Activated B cell treated with CpG ODN at 0.5 μM for 24 hours (primary cell): ENCODE measurements at regions not wholly inside any gene's neighbourhood (a gene's known extent, or its start where the extent isn't known, plus 50 kb on each side); places are given as distances from the start of the nearest gene placed in this dataset.

Source experiments
- ATAC-seq: fragments of 200-7000 bp; cut with Tn5 transposase; one replicate; pipeline ENCODE4 v1.10.0; 2021; ENCODE audit warnings: low read depth, mild to moderate bottlenecking, moderate library complexity
- CTCF ChIA-PET: fragments of 350-600 bp; sonication (Branson Sonifier 250); formaldehyde crosslinking; loops from one replicate; lab custom pipeline; 2021; ENCODE audit warnings: antibody characterized with exemption; lab: Charles Lee
- POLR2A ChIA-PET: fragments of 350-600 bp; sonication (Branson Sonifier 250); formaldehyde crosslinking; loops from one replicate; lab custom pipeline; 2021; ENCODE audit warnings: antibody characterized with exemption; lab: Charles Lee
- DNase-seq: peaks from one replicate; pipeline ENCODE4 v3.0.0; 2022
- H3K27ac Mint-ChIP-seq: one replicate; pipeline ENCODE4 v1.8.0; 2020; ENCODE audit warnings: mixed read lengths
- H3K27me3 Mint-ChIP-seq: one replicate; pipeline ENCODE4 v1.8.0; 2021; ENCODE audit warnings: mixed read lengths
- H3K36me3 Mint-ChIP-seq: one replicate; pipeline ENCODE4 v1.8.0; 2021; ENCODE audit warnings: low read depth, mixed read lengths
- H3K4me1 Mint-ChIP-seq: one replicate; pipeline ENCODE4 v1.8.0; 2021; ENCODE audit warnings: mixed read lengths
- H3K4me3 Mint-ChIP-seq: one replicate; pipeline ENCODE4 v1.8.0; 2020; ENCODE audit warnings: mild to moderate bottlenecking, mixed read lengths
- H3K9me3 Mint-ChIP-seq: one replicate; pipeline ENCODE4 v1.8.0; 2020; ENCODE audit warnings: mixed read lengths
- CTCF ChIP-seq: fragments of 200-600 bp; IDR thresholded peaks from one replicate; pipeline ENCODE4 v1.8.0; 2022; ENCODE audit warnings: antibody characterized with exemption, mild to moderate bottlenecking
- intact Hi-C: fragments of 100-400 bp; cut with micrococcal nuclease; formaldehyde crosslinking; loops from one replicate; pipeline ENCODE4 v1.15.1; 2024

GRCh38 chr3:113084777-113085176, 94.0 kb downstream of the GTPBP8 start:
- intact Hi-C loops: no loop called here
- TF ChIP-seq CTCF: no peak
- POLR2A ChIA-PET: no interaction called here
- Mint-ChIP-seq H3K4me3 (no peak overlapping the region), H3K4me1 (peaks cover 4% of the 10 kb centered on the region), H3K36me3 (peaks cover 16% of the 10 kb centered on the region), H3K27me3 (no peaks in the 10 kb centered on the region), H3K27ac (no peak overlapping the region), H3K9me3 (no peaks in the 10 kb centered on the region)
- CTCF ChIA-PET: no interaction called here
- DNase-seq (no peak), ATAC-seq (no peak)

GRCh38 chr3:113086560-113087461, 96.0 kb downstream of the GTPBP8 start:
- Mint-ChIP-seq H3K27ac (no peak overlapping the region), H3K4me1 (no peaks in the 10 kb centered on the region), H3K9me3 (no peaks in the 10 kb centered on the region), H3K36me3 (peaks cover 16% of the 10 kb centered on the region), H3K4me3 (no peak overlapping the region), H3K27me3 (no peaks in the 10 kb centered on the region)
- CTCF ChIA-PET: no interaction called here
- no peak for TF ChIP-seq CTCF
- intact Hi-C loops: no loop called here
- POLR2A ChIA-PET: interaction anchor here (0.7 kb wide), 2 partner anchors 153 to 192 kb away, joined by 3 to 4 read pairs; no protein-coding TSS in a partner anchor
- ATAC-seq: no peak
- no peak for DNase-seq

DNA sequence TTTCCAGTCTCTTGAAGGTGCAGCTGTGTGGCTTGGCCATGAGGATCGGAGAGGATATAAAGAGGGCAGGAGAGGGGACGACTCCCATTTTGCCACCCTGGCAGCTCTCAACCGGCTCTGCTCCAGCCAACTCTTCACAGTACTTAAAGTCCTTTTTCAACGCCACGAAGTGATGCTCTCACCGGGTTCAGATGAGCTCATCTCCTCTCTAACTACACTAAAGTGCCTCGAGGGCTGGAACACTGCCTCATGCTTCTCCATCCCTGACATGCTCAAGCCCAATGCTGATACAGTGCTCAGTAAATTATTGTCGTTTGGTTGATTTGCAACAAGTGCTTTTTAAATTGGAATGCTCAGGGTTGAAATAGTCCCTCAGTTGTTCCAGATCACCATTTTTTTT, 97.8 kb downstream of the GTPBP8 start:
- Mint-ChIP-seq H3K36me3 (peaks cover 18% of the 10 kb centered on the region), H3K27ac (no peak overlapping the region), H3K27me3 (no peaks in the 10 kb centered on the region), H3K4me1 (no peaks in the 10 kb centered on the region), H3K9me3 (no peaks in the 10 kb centered on the region), H3K4me3 (no peak overlapping the region)
- POLR2A ChIA-PET: no interaction called here
- CTCF ChIA-PET: no interaction called here
- intact Hi-C loops: no loop called here
- TF ChIP-seq CTCF: no peak
- ATAC-seq (no peak), DNase-seq (no peak)

DNA sequence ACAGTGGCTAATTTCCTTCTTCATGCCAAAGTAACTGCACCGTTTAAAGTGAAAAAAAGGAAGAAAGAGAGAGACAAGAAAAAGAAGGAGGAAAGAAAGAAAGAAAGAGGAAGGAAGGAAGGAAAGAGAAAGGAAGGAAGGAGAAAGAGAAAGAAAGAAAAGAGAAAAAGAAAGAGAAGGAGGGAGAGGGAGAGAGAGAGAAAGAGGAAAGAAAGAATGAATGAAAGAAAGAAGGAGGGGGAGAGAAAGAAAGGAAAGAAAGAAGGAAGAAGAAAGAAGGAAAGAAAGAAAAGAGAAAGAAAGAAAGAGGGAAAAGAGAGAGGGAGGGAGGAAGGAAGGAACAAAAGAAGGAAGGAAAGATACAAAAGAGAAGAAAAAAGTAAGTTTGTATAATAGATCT, 100.6 kb downstream of the GTPBP8 start:
- H3K4me3 Mint-ChIP-seq: no peak overlapping the region
- DNase-seq (no peak), ATAC-seq (no peak)
- no peak overlapping the region for H3K27ac Mint-ChIP-seq
- POLR2A ChIA-PET: no interaction called here
- peaks cover 1% of the 10 kb centered on the region for H3K4me1 Mint-ChIP-seq
- CTCF ChIA-PET: no interaction called here
- no peaks in the 10 kb centered on the region for H3K9me3 Mint-ChIP-seq
- intact Hi-C loops: no loop called here
- TF ChIP-seq CTCF: no peak
- H3K36me3 Mint-ChIP-seq: peaks cover 18% of the 10 kb centered on the region
- no peaks in the 10 kb centered on the region for H3K27me3 Mint-ChIP-seq

DNA sequence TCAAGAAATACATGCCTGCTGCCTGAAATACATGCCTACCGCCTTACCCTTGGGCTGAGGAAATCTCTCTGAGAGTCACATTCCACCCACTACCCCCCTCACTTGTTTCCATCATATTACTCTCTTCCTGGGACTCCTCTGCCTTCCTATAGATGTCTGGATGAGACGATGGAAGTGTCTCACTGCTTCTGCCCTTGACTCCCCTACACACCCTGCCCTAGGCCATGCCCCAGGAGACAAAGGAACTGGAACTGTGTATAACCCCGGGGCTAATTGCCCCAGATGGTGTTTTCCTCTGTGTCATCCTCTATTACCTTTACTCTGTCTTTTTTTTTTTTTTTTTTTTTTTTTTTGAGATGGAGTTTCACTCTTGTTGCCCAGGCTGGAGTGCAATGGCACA, 102.0 kb downstream of the GTPBP8 start:
- POLR2A ChIA-PET: no interaction called here
- ATAC-seq: no peak
- H3K36me3 Mint-ChIP-seq: peaks cover 18% of the 10 kb centered on the region

More for the DNA sequence above, 102.0 kb downstream of the GTPBP8 start:
- intact Hi-C loops: no loop called here
- CTCF ChIA-PET: no interaction called here
- Mint-ChIP-seq H3K4me3 (no peak overlapping the region), H3K27ac (no peak overlapping the region), H3K4me1 (peaks cover 1% of the 10 kb centered on the region), H3K9me3 (no peaks in the 10 kb centered on the region), H3K27me3 (no peaks in the 10 kb centered on the region)
- no peak for TF ChIP-seq CTCF
- no peak for DNase-seq
